K562 (cell line): ENCODE measurements at regions not wholly inside any gene's neighbourhood (a gene's known extent, or its start where the extent isn't known, plus 50 kb on each side); places are given as distances from the start of the nearest gene placed in this dataset.
A peak's percentile ranks its signal among the peaks of the same experiment; 100 is the strongest.

Experiments used
- ATAC-seq: fragments of 200-7000 bp; cut with Tn5 transposase; 3 replicates; pipeline ENCODE4 v1.9.1; 2020; ENCODE audit warnings: moderate library complexity
- BruUV-seq: library from RNA; stranded (reverse); fragments of 400-500 nt; replicated peaks from 2 replicates; lab custom pipeline; 2021; lab: Mats Ljungman, UMichigan
- CTCF ChIA-PET: fragments of 300-600 bp; formaldehyde crosslinking; extraction: SDS; loops from one replicate; lab custom pipeline; 2021; ENCODE audit warnings: low intra/inter-chr PET ratio; lab: Yijun Ruan, JAX
- POLR2A ChIA-PET: fragments of 300-600, 350-650 bp; sonication (Branson Sonifier 250); formaldehyde crosslinking; extraction: SDS; loops from one replicate; lab custom pipeline; 2021; ENCODE audit warnings: antibody characterized with exemption, inconsistent platforms; lab: Yijun Ruan, JAX
- DNase-seq, 4 experiments: peaks; one replicate each; pipeline versions ENCODE4 v3.0.0 to v3.0.0-alpha.2; 2011 to 2018; ENCODE audit warnings: low spot score in 3 of 4, mixed read lengths in 3 of 4; ENCODE audit errors: extremely low read depth in 1 of 4
- FAIRE-seq: peaks from 2 replicates; lab custom pipeline; 2011; peaks lifted over from hg19 to GRCh38; lab: Jason Lieb, UNC
- H2AFZ ChIP-seq: 2 replicates; pipeline ENCODE4 v1.6.0; 2011; ENCODE audit warnings: low read depth, low read length, control low read depth, inconsistent platforms
- H3K27ac ChIP-seq: fragments of 200-600 bp; 3 replicates; pipeline ENCODE4 v1.8.0; 2011; ENCODE audit warnings: low read depth, mild to moderate bottlenecking, control low read depth, inconsistent platforms, low read length, moderate library complexity, mixed read lengths; ENCODE audit errors: extremely low read depth
- H3K27me3 ChIP-seq, 2 experiments: fragments of 300-600 bp in 1 of 2; 2 replicates in 1 of 2; 3 replicates in 1 of 2; pipeline versions ENCODE4 v1.6.0 to v1.8.0; 2011; ENCODE audit warnings: inconsistent platforms in 2 of 2, low read length in 2 of 2, mild to moderate bottlenecking in 1 of 2, mixed read lengths in 1 of 2, moderate library complexity in 1 of 2; ENCODE audit not compliant: control insufficient read depth in 2 of 2, insufficient read depth in 2 of 2
- H3K36me3 ChIP-seq: fragments of 300-600 bp; 3 replicates; pipeline ENCODE4 v1.8.0; 2011; ENCODE audit warnings: mild to moderate bottlenecking, low read length, inconsistent platforms; ENCODE audit not compliant: control insufficient read depth, insufficient read depth
- H3K4me1 ChIP-seq, 2 experiments: fragments of 200-600 bp in 1 of 2; replicated peaks in 1 of 2; 2 replicates in 1 of 2; 3 replicates in 1 of 2; pipeline versions ENCODE4 v1.5.1 to v1.8.0; 2011; ENCODE audit warnings: inconsistent platforms in 2 of 2, low read length in 2 of 2, mild to moderate bottlenecking in 1 of 2, mixed read lengths in 1 of 2, moderate library complexity in 1 of 2; ENCODE audit not compliant: control insufficient read depth in 2 of 2, insufficient read depth in 2 of 2
- H3K4me2 ChIP-seq: 2 replicates; pipeline ENCODE4 v1.6.1; 2011; ENCODE audit warnings: low read length, control low read depth, inconsistent platforms, mixed read lengths; ENCODE audit not compliant: insufficient read depth
- H3K4me3 ChIP-seq: fragments of 200-600 bp; sonication (generic), shearing (Covaris generic); 2 replicates; pipeline ENCODE4 v1.5.1; 2016; ENCODE audit warnings: control low read depth, inconsistent platforms
- H3K79me2 ChIP-seq: fragments of 200-600 bp; 3 replicates; pipeline ENCODE4 v1.8.0; 2011; ENCODE audit warnings: low read length, inconsistent platforms; ENCODE audit not compliant: control insufficient read depth, insufficient read depth
- H3K9ac ChIP-seq, 2 experiments: 2 replicates each; pipeline versions ENCODE4 v1.6.0 to v1.6.1; 2011; ENCODE audit warnings: low read depth in 2 of 2, low read length in 2 of 2, control low read depth in 1 of 2, inconsistent platforms in 1 of 2, mild to moderate bottlenecking in 1 of 2, mixed read lengths in 1 of 2; ENCODE audit not compliant: insufficient read depth in 1 of 2
- H3K9me1 ChIP-seq: one replicate; pipeline ENCODE4 v1.6.0; 2011; ENCODE audit warnings: inconsistent platforms, mild to moderate bottlenecking, low read length, moderate library complexity; ENCODE audit not compliant: control insufficient read depth, insufficient read depth
- H3K9me3 ChIP-seq: replicated peaks from 2 replicates; pipeline ENCODE4 v1.5.1; 2011; ENCODE audit warnings: low read depth, low read length, inconsistent platforms; ENCODE audit not compliant: control insufficient read depth, insufficient read depth
- H4K20me1 ChIP-seq: replicated peaks from 2 replicates; pipeline ENCODE4 v1.6.1; 2011; ENCODE audit warnings: low read length, inconsistent platforms, mixed read lengths; ENCODE audit not compliant: control insufficient read depth, insufficient read depth
- CEBPG ChIP-seq, 3 experiments: fragments of 200-800 bp in 1 of 3; sonication (Bioruptor generic) in 1 of 3; sonication (generic) in 1 of 3; formaldehyde crosslinking in 1 of 3; IDR thresholded peaks in 2 of 3; conservative IDR thresholded peaks in 1 of 3; 2 replicates each; pipeline versions ENCODE4 v1.6.1 to v1.8.0; 2016 to 2022; ENCODE audit warnings: missing compliant biosample characterization in 2 of 3, missing genetic modification characterization in 2 of 3, mild to moderate bottlenecking in 1 of 3, missing genetic modification reagents in 1 of 3
- ETV1 ChIP-seq: fragments of 450-650 bp; conservative IDR thresholded peaks from 2 replicates; pipeline ENCODE4 v1.6.1; 2016; ENCODE audit warnings: missing genetic modification characterization, control low read depth, low read depth, missing compliant biosample characterization
- MAFG ChIP-seq: fragments of 450-650 bp; conservative IDR thresholded peaks from 2 replicates; pipeline ENCODE4 v1.6.1; 2016; ENCODE audit warnings: missing genetic modification characterization, missing compliant biosample characterization
- MEF2D ChIP-seq: conservative IDR thresholded peaks from 2 replicates; pipeline ENCODE4 v1.6.1; 2016; ENCODE audit warnings: low read depth, missing genetic modification characterization, missing compliant biosample characterization
- MTA2 ChIP-seq: fragments of 450-650 bp; IDR thresholded peaks from 2 replicates; pipeline ENCODE4 v1.6.1; 2016; ENCODE audit warnings: low read depth
- MYNN ChIP-seq, 2 experiments: sonication (generic); formaldehyde crosslinking in 1 of 2; IDR thresholded peaks; 2 replicates each; pipeline versions ENCODE4 v1.5.0 to v1.6.1; 2016 to 2020; ENCODE audit warnings: antibody characterized with exemption in 1 of 2, missing genetic modification reagents in 1 of 2
- NFRKB ChIP-seq: fragments of 450-650 bp; IDR thresholded peaks from 2 replicates; pipeline ENCODE4 v1.6.1; 2016; ENCODE audit warnings: low read depth
- PTTG1 ChIP-seq: fragments of 450-650 bp; IDR thresholded peaks from 2 replicates; pipeline ENCODE4 v1.6.1; 2016; ENCODE audit warnings: low read depth, mild to moderate bottlenecking, missing genetic modification characterization, missing compliant biosample characterization
- ZNF197 ChIP-seq: fragments of 200-800 bp; sonication (Bioruptor generic); IDR thresholded peaks from 2 replicates; pipeline ENCODE4 v1.6.1; 2016; ENCODE audit warnings: low read depth, missing genetic modification characterization, missing compliant biosample characterization
- ZNF24 ChIP-seq: fragments of 450-650 bp; IDR thresholded peaks from 2 replicates; pipeline ENCODE4 v1.6.1; 2016
- WGBS: fragments of 100-300 bp; shearing (Covaris generic); methylation state at CpG from one replicate; pipeline ENCODE4 v1.1.6; 2016; ENCODE audit warnings: low coverage, mixed read lengths; ENCODE audit not compliant: insufficient coverage; ENCODE audit errors: missing lambda C conversion rate; 5-methylcytosine and 5-hydroxymethylcytosine counted together
- in situ Hi-C: fragments of 300-500 bp; cut with MboI; formaldehyde crosslinking; loops from 4 replicates; pipeline ENCODE4 v1.15.0; 2018; ENCODE audit warnings: inconsistent platforms, mixed read lengths
- intact Hi-C: fragments of 100-400 bp; cut with micrococcal nuclease; formaldehyde crosslinking; loops from 2 replicates; pipeline ENCODE4 v1.14.2; 2022
- TF ChIP-seq, protein P1 (sequence below): fragments of 450-650 bp; IDR thresholded peaks from 2 replicates; pipeline ENCODE4 v1.6.1; 2017; ENCODE audit warnings: mild to moderate bottlenecking, moderate library complexity
- TF ChIP-seq, protein P2 (sequence below), 3 experiments: fragments of 200-800 bp in 1 of 3; sonication (Bioruptor generic) in 1 of 3; sonication (generic) in 1 of 3; formaldehyde crosslinking in 1 of 3; IDR thresholded peaks; 2 replicates each; pipeline versions ENCODE4 v1.6.1 to v1.8.0; 2016 to 2022; ENCODE audit warnings: mild to moderate bottlenecking in 2 of 3, missing compliant biosample characterization in 2 of 3, missing genetic modification characterization in 2 of 3, missing genetic modification reagents in 1 of 3

DNA sequence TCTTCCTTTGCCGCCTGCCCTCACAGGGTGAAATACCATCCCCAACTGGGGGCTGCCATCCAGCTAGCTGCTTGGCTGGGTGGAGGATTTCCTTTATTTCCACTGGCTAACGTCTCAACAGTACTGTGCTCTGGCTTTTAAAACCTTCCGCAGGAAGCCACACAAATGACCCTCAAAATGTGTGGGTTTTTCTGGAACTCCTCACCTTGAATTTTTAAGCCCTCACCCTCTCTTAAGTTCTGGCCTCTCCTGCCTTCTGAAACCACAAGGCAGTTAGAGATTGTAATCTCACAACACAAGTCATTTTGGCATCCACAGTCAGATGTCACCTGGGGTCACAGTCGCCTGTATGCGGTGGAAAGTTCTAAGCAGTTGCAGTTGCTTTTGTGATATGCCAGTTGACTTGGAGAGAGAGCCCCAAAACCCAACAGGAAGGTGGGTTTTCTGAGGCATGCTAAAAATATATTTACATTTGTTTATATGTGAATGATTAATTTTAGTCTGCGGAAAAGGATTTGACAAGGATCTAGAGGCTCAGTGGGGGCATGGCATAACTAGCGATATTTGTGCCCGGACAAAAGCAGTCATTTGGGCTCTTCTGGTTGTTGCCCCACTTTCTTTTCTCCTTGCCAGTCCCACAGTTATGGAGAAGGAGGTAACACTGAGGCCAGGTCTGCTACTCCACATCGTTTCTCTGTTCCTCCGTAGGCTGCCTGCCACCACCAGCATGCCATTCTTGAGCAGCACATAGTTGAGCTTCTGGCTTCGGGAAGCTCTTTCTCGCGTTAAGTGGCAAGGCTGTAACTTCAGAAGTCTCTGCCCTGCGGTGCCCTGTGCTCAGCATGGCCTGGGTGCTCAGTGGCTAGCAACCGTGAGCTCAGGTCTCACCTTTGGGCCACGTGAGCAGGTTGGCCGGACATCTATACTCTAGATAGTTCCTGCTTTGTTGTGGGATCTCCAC is 335.3 kb downstream of the CD83 start (continued):
- peak; percentile 44; the same call in 1 of the 2 replicates for TF ChIP-seq MYNN (IDR thresholded peaks at IDR 0.05)
- no peak for TF ChIP-seq MYNN (CRISPR knock-in tag; IDR thresholded peaks at IDR 0.05)
- peak; percentile 65 for TF ChIP-seq MTA2
- TF ChIP-seq, all 486 proteins: peak for 147

DNA sequence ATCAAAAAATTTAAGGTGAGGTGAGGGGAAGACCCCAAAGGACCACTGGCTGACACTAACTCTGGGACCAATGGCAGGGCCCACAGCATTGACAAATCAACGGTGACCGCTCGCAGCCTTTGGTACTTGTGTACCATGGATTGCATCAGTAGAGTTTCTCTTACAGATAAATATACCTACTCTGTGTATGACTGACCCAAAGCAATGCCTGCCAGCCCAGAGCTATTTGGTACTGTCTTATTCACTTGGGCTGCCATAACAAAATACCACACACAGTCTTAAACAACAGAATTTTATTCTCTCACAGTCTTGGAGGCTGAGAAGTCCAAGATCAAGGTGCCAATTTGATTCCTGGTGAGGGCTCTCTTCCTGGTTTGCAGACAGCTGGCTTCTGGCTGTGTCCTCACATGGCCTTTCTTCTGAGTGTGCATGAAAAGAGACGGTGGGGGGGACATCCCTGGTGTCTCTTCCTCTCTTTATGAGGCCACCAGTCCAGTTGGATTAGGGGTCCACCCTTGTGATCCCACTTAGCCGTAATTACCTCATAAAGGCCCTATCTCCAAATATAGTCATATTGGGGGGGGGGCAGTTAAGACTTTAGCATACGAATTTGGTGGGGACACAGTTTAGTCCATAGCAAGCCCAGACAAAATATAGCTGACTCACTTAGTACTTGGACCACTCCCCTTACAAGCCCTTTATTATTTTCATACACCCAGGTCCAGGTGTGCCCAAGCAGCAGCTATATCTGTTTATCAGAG is 336.3 kb downstream of the CD83 start:
- WGBS: 43% methylated on average over 6 of the region's 6 CpGs
- no peaks in the 10 kb centered on the region for H3K27me3 ChIP-seq
- 0 out of 4 replicates have a peak overlapping the region, but pooled peaks of 1 of the 2 experiments have one; percentile 49 for H3K9ac ChIP-seq
- ATAC-seq: peak; percentile 8; the same call in 2 of the 3 replicates
- H3K36me3 ChIP-seq: no peaks in the 10 kb centered on the region
- H3K79me2 ChIP-seq: no peaks in the 10 kb centered on the region
- H3K4me2 ChIP-seq: peak overlapping the region; percentile 42; the same call in 1 of the 2 replicates
- H3K9me1 ChIP-seq: peaks cover 3% of the 10 kb centered on the region
- in situ Hi-C loops: no loop called here
- ChIA-PET POLR2A (no interaction called here), CTCF (no interaction called here)
- intact Hi-C loops: loop anchor here (5.0 kb wide), 1 partner anchor 258 kb away; no protein-coding TSS in a partner anchor
- FAIRE-seq: no peak
- peaks cover 38 to 75% of the 10 kb centered on the region in 2 experiments for H3K4me1 ChIP-seq
- H3K27ac ChIP-seq: peak overlapping the region; percentile 77
- no peak for DNase-seq
- no peaks in the 10 kb centered on the region for H4K20me1 ChIP-seq
- BruUV-seq: no TSS peak
- peak overlapping the region; percentile 76 for H2AFZ ChIP-seq
- no peak overlapping the region for H3K4me3 ChIP-seq
- no peaks in the 10 kb centered on the region for H3K9me3 ChIP-seq
- TF ChIP-seq MEF2D: peak; percentile 53; the same call in 1 of the 2 replicates
- TF ChIP-seq NFRKB: peak; percentile 52; the same call in 1 of the 2 replicates
- TF ChIP-seq MAFG (tag): peak; percentile 73
- TF ChIP-seq ETV1 (tag): 0 out of 2 replicates have a peak, but pooled peaks have one; percentile 36
- TF ChIP-seq, protein P1, sequence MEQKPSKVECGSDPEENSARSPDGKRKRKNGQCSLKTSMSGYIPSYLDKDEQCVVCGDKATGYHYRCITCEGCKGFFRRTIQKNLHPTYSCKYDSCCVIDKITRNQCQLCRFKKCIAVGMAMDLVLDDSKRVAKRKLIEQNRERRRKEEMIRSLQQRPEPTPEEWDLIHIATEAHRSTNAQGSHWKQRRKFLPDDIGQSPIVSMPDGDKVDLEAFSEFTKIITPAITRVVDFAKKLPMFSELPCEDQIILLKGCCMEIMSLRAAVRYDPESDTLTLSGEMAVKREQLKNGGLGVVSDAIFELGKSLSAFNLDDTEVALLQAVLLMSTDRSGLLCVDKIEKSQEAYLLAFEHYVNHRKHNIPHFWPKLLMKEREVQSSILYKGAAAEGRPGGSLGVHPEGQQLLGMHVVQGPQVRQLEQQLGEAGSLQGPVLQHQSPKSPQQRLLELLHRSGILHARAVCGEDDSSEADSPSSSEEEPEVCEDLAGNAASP: peak; percentile 91
- TF ChIP-seq ZNF197 (CRISPR knock-in tag): peak; percentile 75; the same call in 1 of the 2 replicates
- peak; percentile 51; the same call in 1 of the 2 replicates for TF ChIP-seq PTTG1 (tag)
- TF ChIP-seq, protein P2, sequence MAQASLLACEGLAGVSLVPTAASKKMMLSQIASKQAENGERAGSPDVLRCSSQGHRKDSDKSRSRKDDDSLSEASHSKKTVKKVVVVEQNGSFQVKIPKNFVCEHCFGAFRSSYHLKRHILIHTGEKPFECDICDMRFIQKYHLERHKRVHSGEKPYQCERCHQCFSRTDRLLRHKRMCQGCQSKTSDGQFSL (CRISPR knock-in tag; IDR thresholded peaks at IDR 0.05): peak; percentile 41; the same call in 1 of the 2 replicates
- TF ChIP-seq, protein P2 (tag; IDR thresholded peaks at IDR 0.05): peak; percentile 18 to 89; a peak in 2 of 4 replicates
- TF ChIP-seq CEBPG (CRISPR knock-in tag; IDR thresholded peaks at IDR 0.05): peak; percentile 55; the same call in 1 of the 2 replicates
- peak in 1 of 2 experiments; percentile 40; a peak in 1 of 4 replicates for TF ChIP-seq CEBPG (tag; conservative IDR thresholded peaks at IDR 0.05 in 1 of 2, IDR thresholded peaks at IDR 0.05 in 1 of 2)
- 0 out of 2 replicates have a peak, but pooled peaks have one; percentile 23 for TF ChIP-seq ZNF24
